Heart left ventricle (tissue), 16 donors: ENCODE measurements at regions not wholly inside any gene's neighbourhood (a gene's known extent, or its start where the extent isn't known, plus 50 kb on each side); places are given as distances from the start of the nearest gene placed in this dataset.

ENCODE experiments used
- ATAC-seq, 4 donors: fragments of 200-7000 bp; cut with Tn5 transposase; one replicate each; pipeline ENCODE4 v1.9.1; 2020 to 2022; ENCODE audit warnings: moderate library complexity in 4 of 4, mild to moderate bottlenecking in 3 of 4, moderate number of reproducible peaks in 1 of 4
- DNase-seq, 5 donors: peaks; one replicate each; pipeline ENCODE4 v3.0.0-alpha.2; 2020
- H3K27ac ChIP-seq, 12 donors: fragments of 200-600 bp; sonication (generic) in 4 of 12; one replicate each; pipeline versions ENCODE4 v1.5.0 to v1.8.0; 2016 to 2022; ENCODE audit warnings: mild to moderate bottlenecking in 2 of 12
- H3K27me3 ChIP-seq, 9 donors: fragments of 200-600 bp; sonication (generic) in 2 of 9; one replicate each; pipeline versions ENCODE4 v1.5.1 to v1.8.0; 2016 to 2022; ENCODE audit warnings: mild to moderate bottlenecking in 3 of 9
- H3K36me3 ChIP-seq, 9 donors: fragments of 200-600 bp; sonication (generic) in 2 of 9; one replicate each; pipeline versions ENCODE4 v1.5.0 to v1.8.0; 2018 to 2022; ENCODE audit warnings: mild to moderate bottlenecking in 2 of 9
- H3K4me1 ChIP-seq, 12 donors: fragments of 200-600 bp; sonication (generic) in 4 of 12; one replicate each; pipeline versions ENCODE4 v1.5.0 to v1.8.0; 2016 to 2022; ENCODE audit warnings: mild to moderate bottlenecking in 3 of 12
- H3K4me3 ChIP-seq, 12 donors: fragments of 200-600 bp; sonication (generic) in 4 of 12; one replicate each; pipeline versions ENCODE4 v1.5.0 to v1.8.0; 2017 to 2022; ENCODE audit warnings: mild to moderate bottlenecking in 9 of 12, moderate library complexity in 4 of 12
- H3K9me3 ChIP-seq, 12 donors: fragments of 200-600 bp; sonication (generic) in 4 of 12; one replicate each; pipeline versions ENCODE4 v1.5.0 to v1.8.0; 2016 to 2022; ENCODE audit warnings: mild to moderate bottlenecking in 1 of 12
- POLR2A ChIP-seq, 2 donors: fragments of 450-650 bp; IDR thresholded peaks; one replicate each; pipeline ENCODE4 v1.6.1; 2017; ENCODE audit warnings: antibody characterized with exemption in 2 of 2, mild to moderate bottlenecking in 2 of 2, moderate library complexity in 2 of 2
- WGBS, 4 donors: extraction: QIAGEN DNeasy Blood & Tissue Kit in 2 of 4; methylation state at CpG; one replicate each; pipeline versions ENCODE4 v1.1.5 to v1.1.7; 2013 to 2018; 5-methylcytosine and 5-hydroxymethylcytosine counted together
- intact Hi-C, 10 donors: fragments of 100-400 bp; cut with DNase I; formaldehyde crosslinking; loops; one replicate each; pipeline versions ENCODE4 v1.11.1 to v1.14.2; 2022
- TF ChIP-seq, protein P1 (sequence below), 12 donors: fragments of 200-600 bp; sonication (generic) in 4 of 12; IDR thresholded peaks; one replicate each; pipeline versions ENCODE4 v1.5.0 to v1.8.0; 2018 to 2022; ENCODE audit warnings: antibody characterized with exemption in 12 of 12, mild to moderate bottlenecking in 5 of 12
- donor health status: ischemic (EF 13 %, LVEDD 7.1; RV severe dilation, severe dysfunction).
- donor health status: healthy with polysubstance abuse.
- donor health status: DM: no; HTN: yes; CAD: no.
- donor health status: DM: no; HTN: no; CAD: no.
- donor health status: ischemic (EF 25% LVEDD 6.9; RV normal size, moderate dysfunction).
- donor health status: ischemic (EF 25% LVEDD 5.7; RV mildly dilated, moderate dysfunction).
- donor health status: healthy.
- donor health status: DM: yes; HTN: yes; CAD: no.
- donor health status: ischemic (EF 35%, LVEDD 5.7; RV mildly dilated, moderate dysfunction).
- donor health status: nonischemic (EF 11% LVEDD 7.7; RV severe dilation, severe dysfunction).
- donor health status: DM: yes; HTN: yes; CAD: no.
- donor health status: PGD.
- donor health status: ischemic (EF 29% LVEDD 5.4; RV normal size, mild dysfunction).
- donor health status: nonischemic (EF 23%, LVEDD 6.1; RV moderate dilation, normal function).

DNA sequence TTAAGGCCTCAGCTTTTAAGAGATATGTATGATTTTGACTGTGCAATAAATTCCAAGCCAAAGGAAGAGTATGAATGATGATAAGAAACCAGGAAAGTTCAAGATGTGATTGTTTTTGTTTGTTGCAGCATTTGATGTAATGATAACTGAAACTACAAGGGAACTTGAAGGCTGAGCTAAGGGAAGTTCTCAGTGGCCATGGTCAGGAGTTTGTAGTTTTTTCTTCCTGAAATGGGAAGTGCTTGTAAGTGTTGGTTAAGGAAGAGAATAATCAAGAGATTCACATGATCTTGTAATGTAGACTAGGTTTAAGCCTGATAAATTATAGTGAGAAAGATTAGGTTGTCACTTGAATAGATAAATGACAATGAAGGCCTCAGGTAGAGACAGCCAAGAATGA lies 53.4 kb downstream of the PTCHD4 start:
- TF ChIP-seq POLR2A (IDR thresholded peaks at IDR 0.05), result no peak
- TF ChIP-seq, protein P1, sequence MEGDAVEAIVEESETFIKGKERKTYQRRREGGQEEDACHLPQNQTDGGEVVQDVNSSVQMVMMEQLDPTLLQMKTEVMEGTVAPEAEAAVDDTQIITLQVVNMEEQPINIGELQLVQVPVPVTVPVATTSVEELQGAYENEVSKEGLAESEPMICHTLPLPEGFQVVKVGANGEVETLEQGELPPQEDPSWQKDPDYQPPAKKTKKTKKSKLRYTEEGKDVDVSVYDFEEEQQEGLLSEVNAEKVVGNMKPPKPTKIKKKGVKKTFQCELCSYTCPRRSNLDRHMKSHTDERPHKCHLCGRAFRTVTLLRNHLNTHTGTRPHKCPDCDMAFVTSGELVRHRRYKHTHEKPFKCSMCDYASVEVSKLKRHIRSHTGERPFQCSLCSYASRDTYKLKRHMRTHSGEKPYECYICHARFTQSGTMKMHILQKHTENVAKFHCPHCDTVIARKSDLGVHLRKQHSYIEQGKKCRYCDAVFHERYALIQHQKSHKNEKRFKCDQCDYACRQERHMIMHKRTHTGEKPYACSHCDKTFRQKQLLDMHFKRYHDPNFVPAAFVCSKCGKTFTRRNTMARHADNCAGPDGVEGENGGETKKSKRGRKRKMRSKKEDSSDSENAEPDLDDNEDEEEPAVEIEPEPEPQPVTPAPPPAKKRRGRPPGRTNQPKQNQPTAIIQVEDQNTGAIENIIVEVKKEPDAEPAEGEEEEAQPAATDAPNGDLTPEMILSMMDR (IDR thresholded peaks at IDR 0.05), result no peak
- Histone ChIP-seq H3K27me3 (no peaks in the 10 kb centered on the region), H3K4me1 (no peaks in the 10 kb centered on the region), H3K4me3 (no peak overlapping the region), H3K36me3 (no peaks in the 10 kb centered on the region), H3K27ac (no peak overlapping the region), H3K9me3 (no peaks in the 10 kb centered on the region)
- intact Hi-C loops, result no loop called here
- no peak for DNase-seq
- ATAC-seq, result no peak

DNA sequence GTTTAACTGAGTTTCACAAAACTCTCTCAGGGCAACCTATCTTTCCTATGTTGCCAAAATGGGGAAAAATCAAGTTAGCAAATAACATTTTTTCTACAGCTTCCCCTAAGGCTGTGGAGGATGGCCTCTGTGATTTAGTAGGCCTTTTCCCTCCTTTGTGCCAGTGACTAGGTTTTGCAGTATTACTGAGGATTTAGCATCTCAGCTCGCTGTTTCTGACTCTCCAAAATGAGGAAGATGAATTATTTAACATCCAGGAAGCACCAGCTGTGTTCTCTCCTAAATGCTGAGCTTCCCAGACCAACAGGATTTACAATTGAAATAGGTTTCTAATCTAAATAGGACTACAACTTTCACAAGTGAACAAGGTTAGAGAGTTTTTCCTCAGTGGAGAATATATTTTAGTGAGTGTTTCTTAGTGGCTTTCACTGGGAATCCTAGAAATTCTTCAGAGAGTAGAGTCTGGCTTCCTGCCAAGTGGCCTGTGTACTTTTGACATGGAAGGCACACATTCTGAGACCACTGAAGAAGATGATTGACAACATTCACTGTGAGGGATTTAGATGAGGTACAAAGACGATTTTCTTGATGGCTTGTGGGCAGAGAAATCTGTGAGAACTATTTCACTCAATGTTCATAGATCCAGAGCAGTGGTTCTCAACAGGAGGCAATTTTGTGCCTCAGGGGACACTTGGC lies 62.4 kb downstream of the PTCHD4 start:
- intact Hi-C loops, result no loop called here
- H3K27ac ChIP-seq, result peak overlapping the region in 1 of 12 donors; percentile 42
- 38 to 56% (median 48%) methylated on average over 2 of the region's 2 CpGs for WGBS, 4 donors
- TF ChIP-seq POLR2A (IDR thresholded peaks at IDR 0.05), result no peak
- TF ChIP-seq, protein P1 (IDR thresholded peaks at IDR 0.05), result no peak
- H3K4me1 ChIP-seq, result no peaks in the 10 kb centered on the region
- H3K36me3 ChIP-seq, result no peaks in the 10 kb centered on the region
- no peaks in the 10 kb centered on the region for H3K9me3 ChIP-seq
- no peak overlapping the region for H3K4me3 ChIP-seq
- no peak for ATAC-seq
- no peaks in the 10 kb centered on the region for H3K27me3 ChIP-seq
- no peak for DNase-seq

DNA sequence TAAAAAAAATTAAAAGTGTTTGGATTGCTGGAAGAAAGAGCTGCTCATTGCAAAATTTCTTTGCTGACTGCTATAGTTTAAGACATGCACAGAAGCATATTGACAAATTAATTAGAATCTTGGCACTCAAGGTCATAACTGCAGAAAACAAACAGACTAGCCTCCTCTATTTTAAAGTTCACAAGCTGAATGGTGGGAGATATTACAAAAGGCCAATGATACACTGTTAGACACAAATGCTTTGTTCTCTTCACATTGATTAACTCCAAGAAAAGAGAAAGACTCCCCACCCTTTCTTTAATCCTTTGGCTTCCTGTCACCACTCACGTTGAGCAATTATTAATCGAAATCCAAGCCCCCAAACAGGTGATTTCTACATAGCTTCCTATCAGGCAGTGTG lies 69.1 kb downstream of the PTCHD4 start:
- Histone ChIP-seq H3K27ac (no peak overlapping the region), H3K27me3 (no peaks in the 10 kb centered on the region), H3K36me3 (no peaks in the 10 kb centered on the region), H3K4me3 (no peak overlapping the region), H3K4me1 (no peaks in the 10 kb centered on the region), H3K9me3 (no peaks in the 10 kb centered on the region)
- ATAC-seq (no peak), DNase-seq (no peak)
- intact Hi-C loops, result no loop called here
- no peak for TF ChIP-seq POLR2A (IDR thresholded peaks at IDR 0.05)
- TF ChIP-seq, protein P1 (IDR thresholded peaks at IDR 0.05), result no peak
- 62 to 78% (median 70%) methylated on average over 2 of the region's 2 CpGs for WGBS, 4 donors

DNA sequence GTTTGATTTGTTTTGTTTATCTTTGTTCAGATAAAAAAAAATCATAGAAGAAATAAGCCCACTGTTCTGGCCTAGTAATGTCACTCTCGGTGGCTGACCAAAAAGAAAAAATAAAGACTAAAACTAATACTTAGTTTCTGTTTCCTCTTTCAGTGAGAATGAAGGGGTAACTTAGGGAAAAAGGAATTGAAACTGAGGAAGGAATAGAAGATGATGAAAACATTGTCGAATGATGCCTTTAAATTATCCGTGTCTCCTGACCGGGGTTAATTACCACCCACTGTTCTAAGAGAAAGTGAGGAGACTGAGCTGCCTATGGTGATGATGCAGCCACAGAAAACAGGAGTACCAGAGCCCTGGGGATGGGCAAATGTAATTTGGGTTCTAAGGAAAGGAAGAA lies 73.1 kb downstream of the PTCHD4 start:
- H3K9me3 ChIP-seq, result no peaks in the 10 kb centered on the region
- WGBS, 4 donors, result 69 to 79% (median 74%) methylated on average over 4 of the region's 4 CpGs
- DNase-seq, result no peak
- no peak overlapping the region for H3K4me3 ChIP-seq
- no peak for ATAC-seq
- no peak for TF ChIP-seq POLR2A (IDR thresholded peaks at IDR 0.05)
- H3K36me3 ChIP-seq, result no peaks in the 10 kb centered on the region
- no peaks in the 10 kb centered on the region for H3K27me3 ChIP-seq
- intact Hi-C loops, result no loop called here
- peak overlapping the region in 1 of 12 donors; percentile 53 for H3K27ac ChIP-seq
- no peaks in the 10 kb centered on the region for H3K4me1 ChIP-seq

DNA sequence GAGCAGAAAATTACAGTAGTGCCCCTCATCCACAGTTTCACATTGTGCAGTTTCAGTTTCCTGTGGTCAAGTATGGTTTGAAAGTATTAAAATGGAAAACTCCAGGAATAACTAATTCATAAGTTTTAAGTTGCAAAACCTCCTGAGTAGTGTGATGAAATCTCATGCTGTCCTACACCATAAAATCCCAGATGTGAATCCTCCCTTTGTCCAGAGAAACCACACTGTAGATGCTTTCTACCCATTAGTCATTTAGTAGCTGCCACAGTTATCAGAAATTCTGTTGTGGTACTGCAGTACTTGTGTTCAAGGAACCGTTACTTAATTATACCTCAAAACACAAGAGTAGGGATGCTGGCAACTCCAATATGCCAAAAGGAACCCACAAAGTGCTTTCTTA lies 74.7 kb downstream of the PTCHD4 start:
- 85 to 97% (median 86%) methylated on average over 1 of the region's 1 CpG for WGBS, 4 donors
- no peaks in the 10 kb centered on the region for H3K4me1 ChIP-seq

More for the DNA sequence above, 74.7 kb downstream of the PTCHD4 start:
- no peaks in the 10 kb centered on the region for H3K27me3 ChIP-seq
- DNase-seq (no peak), ATAC-seq (no peak)
- no peaks in the 10 kb centered on the region for H3K9me3 ChIP-seq
- no peak for TF ChIP-seq POLR2A (IDR thresholded peaks at IDR 0.05)
- TF ChIP-seq, protein P1 (IDR thresholded peaks at IDR 0.05), result no peak
- H3K27ac ChIP-seq, result no peak overlapping the region
- no peak overlapping the region for H3K4me3 ChIP-seq
- intact Hi-C loops, result no loop called here
- H3K36me3 ChIP-seq, result no peaks in the 10 kb centered on the region
